Thoracic aorta (tissue), 2 donors: ENCODE measurements at regions not wholly inside any gene's neighbourhood (a gene's known extent, or its start where the extent isn't known, plus 50 kb on each side); places are given as distances from the start of the nearest gene placed in this dataset.

Experiments
- ATAC-seq: fragments of 150-250 bp; one replicate; pipeline ENCODE4 v1.8.0; 2017; ENCODE audit warnings: low read depth; ENCODE audit not compliant: insufficient number of reproducible peaks, low FRiP score
- DNase-seq: peaks from one replicate; pipeline ENCODE4 v3.0.0-alpha.2; 2020; ENCODE audit warnings: low spot score
- H3K27ac ChIP-seq, 2 donors: fragments of 200-600 bp; sonication (generic); 1 replicate in 1 of 2; 2 replicates in 1 of 2; pipeline ENCODE4 v1.5.1; 2016; ENCODE audit warnings: mild to moderate bottlenecking in 2 of 2, moderate library complexity in 2 of 2
- H3K27me3 ChIP-seq: fragments of 200-600 bp; sonication (generic); replicated peaks from 2 replicates; pipeline ENCODE4 v1.6.0; 2016; ENCODE audit warnings: mild to moderate bottlenecking; ENCODE audit not compliant: insufficient read depth
- H3K36me3 ChIP-seq: fragments of 200-600 bp; sonication (generic); one replicate; pipeline ENCODE4 v1.5.1; 2016
- H3K4me1 ChIP-seq, 2 donors: fragments of 200-600 bp; sonication (generic); 1 replicate in 1 of 2; 2 replicates in 1 of 2; pipeline versions ENCODE4 v1.5.1 to v1.6.0; 2016; ENCODE audit warnings: low read depth in 2 of 2, mild to moderate bottlenecking in 1 of 2; ENCODE audit not compliant: control insufficient read depth in 1 of 2
- H3K4me3 ChIP-seq: fragments of 200-600 bp; sonication (generic); 2 replicates; pipeline ENCODE4 v1.5.1; 2016; ENCODE audit warnings: mild to moderate bottlenecking
- H3K9me3 ChIP-seq: fragments of 200-600 bp; sonication (generic); 2 replicates; pipeline ENCODE4 v1.5.1; 2016
- CTCF ChIP-seq: fragments of 200-600 bp; sonication (generic); IDR thresholded peaks from one replicate; pipeline ENCODE4 v1.5.1; 2019; ENCODE audit warnings: antibody characterized with exemption

- no peak for TF ChIP-seq CTCF
- H3K27ac ChIP-seq = no peak overlapping the region
- no peaks in the 10 kb centered on the region for H3K4me1 ChIP-seq
- no peak for ATAC-seq
- no peak for DNase-seq
- H3K4me3 ChIP-seq = no peak overlapping the region
- H3K9me3 ChIP-seq = no peaks in the 10 kb centered on the region
- H3K36me3 ChIP-seq = no peaks in the 10 kb centered on the region
- H3K27me3 ChIP-seq = no peaks in the 10 kb centered on the region
Measured at GRCh38 chr3:44036850-44037249, 204.8 kb upstream of the TOPAZ1 start.

GRCh38 chr3:44039006-44039405 is 202.7 kb upstream of the TOPAZ1 start:
- DNase-seq (no peak), ATAC-seq (no peak)
- TF ChIP-seq CTCF = no peak
- Histone ChIP-seq H3K36me3 (no peaks in the 10 kb centered on the region), H3K27me3 (no peaks in the 10 kb centered on the region), H3K4me1 (no peaks in the 10 kb centered on the region), H3K4me3 (no peak overlapping the region), H3K27ac (no peak overlapping the region), H3K9me3 (no peaks in the 10 kb centered on the region)

- no peak for DNase-seq
- H3K27ac ChIP-seq = no peak overlapping the region
- ATAC-seq = no peak
- no peaks in the 10 kb centered on the region for H3K4me1 ChIP-seq
- TF ChIP-seq CTCF = no peak
- H3K27me3 ChIP-seq = no peaks in the 10 kb centered on the region
- H3K4me3 ChIP-seq = no peak overlapping the region
- no peaks in the 10 kb centered on the region for H3K9me3 ChIP-seq
- no peaks in the 10 kb centered on the region for H3K36me3 ChIP-seq
Measured at GRCh38 chr3:44041726-44042125, 200.0 kb upstream of the TOPAZ1 start.

GRCh38 chr3:44042772-44043171 is 198.9 kb upstream of the TOPAZ1 start:
- no peak for ATAC-seq
- no peaks in the 10 kb centered on the region for H3K36me3 ChIP-seq
- H3K4me1 ChIP-seq = no peaks in the 10 kb centered on the region
- TF ChIP-seq CTCF = no peak
- H3K9me3 ChIP-seq = no peaks in the 10 kb centered on the region
- no peaks in the 10 kb centered on the region for H3K27me3 ChIP-seq
- H3K4me3 ChIP-seq = no peak overlapping the region
- no peak for DNase-seq
- H3K27ac ChIP-seq = no peak overlapping the region

GRCh38 chr3:44045476-44046275 is 196.0 kb upstream of the TOPAZ1 start:
- DNase-seq (no peak), ATAC-seq (no peak)
- TF ChIP-seq CTCF = no peak
- no peaks in the 10 kb centered on the region for H3K9me3 ChIP-seq
- H3K4me1 ChIP-seq = peaks cover 0 to 6% of the 10 kb centered on the region in 2 donors
- H3K27me3 ChIP-seq = no peaks in the 10 kb centered on the region
- no peak overlapping the region for H3K27ac ChIP-seq
- H3K4me3 ChIP-seq = no peak overlapping the region
- no peaks in the 10 kb centered on the region for H3K36me3 ChIP-seq
